Keratinocyte (primary cell): ENCODE measurements at regions not wholly inside any gene's neighbourhood (a gene's known extent, or its start where the extent isn't known, plus 50 kb on each side); places are given as distances from the start of the nearest gene placed in this dataset.
"Not testable (repeated sequence)": the region's sequence is repeated elsewhere in the genome, so short reads cannot be mapped to it uniquely, and the experiment has no call there.

ENCODE experiments used
- DNase-seq: peaks from one replicate; pipeline ENCODE4 v3.0.0-alpha.2; 2011; ENCODE audit warnings: low read depth, missing footprints, low spot score
- FAIRE-seq: peaks from 2 replicates; lab custom pipeline; 2011; peaks lifted over from hg19 to GRCh38; lab: Jason Lieb, UNC
- H2AFZ ChIP-seq: 2 replicates; pipeline ENCODE4 v1.6.0; 2012; ENCODE audit warnings: low read length, control low read depth, inconsistent platforms; ENCODE audit not compliant: control insufficient read depth
- H3K27ac ChIP-seq: 2 replicates; pipeline ENCODE4 v1.5.1; 2011; ENCODE audit warnings: low read length; ENCODE audit not compliant: control insufficient read depth, insufficient read depth
- H3K27me3 ChIP-seq: 3 replicates; pipeline ENCODE4 v1.6.0; 2011; ENCODE audit warnings: low read length; ENCODE audit not compliant: control insufficient read depth, insufficient read depth; ENCODE audit errors: extremely low read depth
- H3K36me3 ChIP-seq, 2 experiments: 2 replicates in 1 of 2; 3 replicates in 1 of 2; pipeline ENCODE4 v1.5.1; 2011; ENCODE audit warnings: low read length in 2 of 2, mild to moderate bottlenecking in 1 of 2; ENCODE audit not compliant: control insufficient read depth in 2 of 2, insufficient read depth in 2 of 2; ENCODE audit errors: extremely low read depth in 1 of 2
- H3K4me1 ChIP-seq: 3 replicates; pipeline ENCODE4 v1.5.1; 2011; ENCODE audit warnings: low read length; ENCODE audit not compliant: control insufficient read depth, insufficient read depth; ENCODE audit errors: extremely low read depth
- H3K4me2 ChIP-seq: 3 replicates; pipeline ENCODE4 v1.6.0; 2011; ENCODE audit warnings: low read depth, low read length; ENCODE audit not compliant: control insufficient read depth, insufficient read depth; ENCODE audit errors: extremely low read depth
- H3K4me3 ChIP-seq, 3 experiments: fragments of 200-600 bp in 1 of 3; sonication (generic) in 1 of 3; 2 replicates in 2 of 3; 3 replicates in 1 of 3; pipeline ENCODE4 v1.5.1; 2011 to 2016; ENCODE audit warnings: low read length in 3 of 3, mild to moderate bottlenecking in 3 of 3, control low read depth in 2 of 3, inconsistent platforms in 1 of 3, low read depth in 1 of 3, mixed read lengths in 1 of 3, mixed run types in 1 of 3, moderate library complexity in 1 of 3; ENCODE audit not compliant: control insufficient read depth in 2 of 3, insufficient read depth in 2 of 3; ENCODE audit errors: extremely low read depth in 1 of 3
- H3K79me2 ChIP-seq: 2 replicates; pipeline ENCODE4 v1.6.0; 2012; ENCODE audit warnings: low read length; ENCODE audit not compliant: control insufficient read depth, insufficient read depth
- H3K9ac ChIP-seq: 3 replicates; pipeline ENCODE4 v1.6.0; 2011; ENCODE audit warnings: low read length; ENCODE audit not compliant: control insufficient read depth, insufficient read depth; ENCODE audit errors: extremely low read depth
- H3K9me1 ChIP-seq: 3 replicates; pipeline ENCODE4 v1.6.0; 2011; ENCODE audit warnings: low read length; ENCODE audit not compliant: control insufficient read depth, insufficient read depth; ENCODE audit errors: extremely low read depth
- H3K9me3 ChIP-seq: 2 replicates; pipeline ENCODE4 v1.5.1; 2012; ENCODE audit warnings: low read depth, low read length; ENCODE audit not compliant: control insufficient read depth
- H4K20me1 ChIP-seq: 3 replicates; pipeline ENCODE4 v1.6.0; 2011; ENCODE audit warnings: low read length; ENCODE audit not compliant: control insufficient read depth, insufficient read depth; ENCODE audit errors: extremely low read depth
- EZH2 ChIP-seq: IDR thresholded peaks from one replicate; pipeline ENCODE4 v1.6.1; 2012; ENCODE audit warnings: inconsistent platforms, mild to moderate bottlenecking, low read length, moderate library complexity
- dilution Hi-C: fragments of 300-500 bp; cut with MboI; formaldehyde crosslinking; loops from one replicate; pipeline ENCODE4 v1.7.0; 2020; ENCODE audit warnings: low sequenced_read_pairs; ENCODE audit not compliant: extremely low pct_ligation_motif_present
- TF ChIP-seq, protein P1 (sequence below), 3 experiments: IDR thresholded peaks in 1 of 3; conservative IDR thresholded peaks in 1 of 3; optimal IDR thresholded peaks in 1 of 3; 2 replicates in 2 of 3; 3 replicates in 1 of 3; pipeline versions ENCODE3 to v1.5.1; 2011; ENCODE audit warnings: low read length in 3 of 3, mild to moderate bottlenecking in 3 of 3, moderate library complexity in 2 of 3, control low read depth in 1 of 3, inconsistent platforms in 1 of 3; ENCODE audit not compliant: insufficient read depth in 2 of 3; ENCODE audit errors: extremely low read depth in 1 of 3

- Histone ChIP-seq H3K4me1 (no peaks in the 10 kb centered on the region), H3K9ac (no peak overlapping the region), H3K27ac (no peak overlapping the region), H3K27me3 (no peaks in the 10 kb centered on the region), H3K9me3 (peaks cover 7% of the 10 kb centered on the region), H3K9me1 (no peaks in the 10 kb centered on the region), H4K20me1 (no peaks in the 10 kb centered on the region), H3K4me2 (no peak overlapping the region), H3K36me3 (no peaks in the 10 kb centered on the region), H2AFZ (no peak overlapping the region), H3K79me2 (no peaks in the 10 kb centered on the region), H3K4me3 (no peak overlapping the region)
- dilution Hi-C loops: no loop called here
- DNase-seq (no peak), FAIRE-seq (no peak)
- no peak for TF ChIP-seq EZH2
- TF ChIP-seq, protein P1, sequence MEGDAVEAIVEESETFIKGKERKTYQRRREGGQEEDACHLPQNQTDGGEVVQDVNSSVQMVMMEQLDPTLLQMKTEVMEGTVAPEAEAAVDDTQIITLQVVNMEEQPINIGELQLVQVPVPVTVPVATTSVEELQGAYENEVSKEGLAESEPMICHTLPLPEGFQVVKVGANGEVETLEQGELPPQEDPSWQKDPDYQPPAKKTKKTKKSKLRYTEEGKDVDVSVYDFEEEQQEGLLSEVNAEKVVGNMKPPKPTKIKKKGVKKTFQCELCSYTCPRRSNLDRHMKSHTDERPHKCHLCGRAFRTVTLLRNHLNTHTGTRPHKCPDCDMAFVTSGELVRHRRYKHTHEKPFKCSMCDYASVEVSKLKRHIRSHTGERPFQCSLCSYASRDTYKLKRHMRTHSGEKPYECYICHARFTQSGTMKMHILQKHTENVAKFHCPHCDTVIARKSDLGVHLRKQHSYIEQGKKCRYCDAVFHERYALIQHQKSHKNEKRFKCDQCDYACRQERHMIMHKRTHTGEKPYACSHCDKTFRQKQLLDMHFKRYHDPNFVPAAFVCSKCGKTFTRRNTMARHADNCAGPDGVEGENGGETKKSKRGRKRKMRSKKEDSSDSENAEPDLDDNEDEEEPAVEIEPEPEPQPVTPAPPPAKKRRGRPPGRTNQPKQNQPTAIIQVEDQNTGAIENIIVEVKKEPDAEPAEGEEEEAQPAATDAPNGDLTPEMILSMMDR (optimal IDR thresholded peaks at IDR 0.05 in 1 of 3, IDR thresholded peaks at IDR 0.05 in 1 of 3, conservative IDR thresholded peaks at IDR 0.05 in 1 of 3; ENCODE audit: extremely low read depth in 1 of 3, insufficient read depth in 2 of 3, low read length in 3 of 3): no peak
These were observed 64.7 kb downstream of the TMEM121 start for GRCh38 chr14:105591052-105591451.

DNA sequence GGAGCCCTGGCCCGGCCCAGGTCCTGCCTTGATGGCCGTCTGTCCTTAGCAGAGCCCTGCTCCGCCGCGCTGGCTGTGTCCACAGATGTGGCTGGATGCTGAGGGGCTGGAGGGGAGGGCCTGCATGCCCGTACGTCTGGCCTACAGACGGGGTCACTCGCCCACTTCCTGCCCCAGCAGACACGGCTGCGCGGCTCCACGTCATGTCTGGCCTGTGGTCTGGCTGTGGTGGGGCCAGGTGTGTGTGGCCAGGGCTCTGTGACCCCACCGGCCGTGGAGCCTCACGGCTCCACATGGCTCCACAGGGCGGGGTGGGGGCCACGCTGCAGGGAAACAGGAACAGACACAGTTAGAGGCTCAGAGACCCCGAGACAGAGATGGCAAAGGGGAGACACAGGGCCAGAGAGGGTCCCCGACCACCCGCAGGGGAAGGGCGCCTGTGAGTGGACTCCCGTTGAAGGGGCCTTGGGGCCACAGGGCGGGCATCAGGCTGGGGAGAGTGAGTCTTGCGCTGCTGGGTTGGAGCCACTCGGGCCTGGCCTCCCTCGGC is 65.5 kb downstream of the TMEM121 start:
- H2AFZ ChIP-seq, H3K4me3 ChIP-seq, FAIRE-seq, DNase-seq, H3K79me2 ChIP-seq, H4K20me1 ChIP-seq, H3K27ac ChIP-seq, H3K4me2 ChIP-seq, H3K9me3 ChIP-seq, H3K36me3 ChIP-seq, H3K4me1 ChIP-seq, H3K9ac ChIP-seq, H3K9me1 ChIP-seq, H3K27me3 ChIP-seq, dilution Hi-C loops: not testable (repeated sequence)

DNA sequence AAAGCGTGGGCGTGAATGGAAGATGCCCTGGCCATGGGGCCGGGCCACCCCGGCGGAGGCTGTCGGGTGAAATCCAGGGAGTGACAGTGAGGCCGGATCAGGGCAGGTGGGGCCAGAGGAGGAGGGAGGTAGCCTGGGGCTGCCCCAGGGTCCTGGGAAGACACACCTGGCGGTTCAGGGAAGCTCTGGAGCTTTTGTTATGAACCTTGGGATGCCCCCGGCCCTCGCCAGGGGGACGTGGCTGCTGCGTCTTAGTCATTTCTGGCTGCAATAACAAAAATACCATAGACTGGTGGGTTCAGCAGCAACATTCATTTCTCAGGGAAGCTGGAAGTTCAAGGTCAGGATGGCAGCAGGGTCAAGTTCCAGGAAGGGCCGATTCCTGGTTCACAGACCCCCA is 66.3 kb downstream of the TMEM121 start:
- FAIRE-seq, H3K9me3 ChIP-seq, H2AFZ ChIP-seq, H3K4me2 ChIP-seq, H3K36me3 ChIP-seq, H3K4me1 ChIP-seq, H3K9me1 ChIP-seq, H3K4me3 ChIP-seq, DNase-seq, H3K27ac ChIP-seq, H3K9ac ChIP-seq, H4K20me1 ChIP-seq, H3K27me3 ChIP-seq, H3K79me2 ChIP-seq, dilution Hi-C loops: not testable (repeated sequence)

- H3K79me2 ChIP-seq, dilution Hi-C loops, H3K27me3 ChIP-seq, H2AFZ ChIP-seq, FAIRE-seq, H3K36me3 ChIP-seq, H3K9ac ChIP-seq, H4K20me1 ChIP-seq, H3K9me1 ChIP-seq, H3K9me3 ChIP-seq, DNase-seq, H3K27ac ChIP-seq, H3K4me3 ChIP-seq, H3K4me2 ChIP-seq, H3K4me1 ChIP-seq: not testable (repeated sequence)
These were observed 69.0 kb downstream of the TMEM121 start for GRCh38 chr14:105595346-105595745.
